C4-2B (cell line): ENCODE measurements at regions not wholly inside any gene's neighbourhood (a gene's known extent, or its start where the extent isn't known, plus 50 kb on each side); places are given as distances from the start of the nearest gene placed in this dataset.
A peak's percentile ranks its signal among the peaks of the same experiment; 100 is the strongest.

Experiments
- H3K27ac ChIP-seq: fragments of 450-650 bp; 2 replicates; pipeline ENCODE4 v1.5.1; 2017
- ZFX ChIP-seq: fragments of 450-650 bp; IDR thresholded peaks from 2 replicates; pipeline ENCODE4 v1.6.1; 2017
- TF ChIP-seq, protein P1 (sequence below): fragments of 450-650 bp; conservative IDR thresholded peaks from 2 replicates; pipeline ENCODE4 v1.5.1; 2017; ENCODE audit warnings: mild to moderate bottlenecking

DNA sequence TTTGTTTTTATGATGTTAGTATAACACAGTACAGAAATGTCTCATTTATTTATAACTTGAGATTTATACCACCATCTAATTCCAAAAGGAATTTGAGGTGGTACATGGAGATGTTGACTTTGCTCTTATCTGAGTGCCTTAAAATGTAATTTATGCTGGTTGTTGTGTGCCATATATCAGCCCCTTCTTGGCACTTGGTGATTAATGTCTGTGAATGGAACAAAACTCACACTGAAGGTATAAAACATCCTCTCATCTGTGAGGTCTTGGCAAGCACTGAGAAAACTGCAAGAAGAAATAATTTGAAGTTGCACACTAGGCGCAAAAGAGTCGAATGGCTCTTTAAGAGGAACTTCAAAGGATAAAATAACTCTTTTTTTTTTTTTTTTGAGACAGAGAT lies 240.4 kb downstream of the B3GLCT start:
- H3K27ac ChIP-seq = no peak overlapping the region
- TF ChIP-seq, protein P1, sequence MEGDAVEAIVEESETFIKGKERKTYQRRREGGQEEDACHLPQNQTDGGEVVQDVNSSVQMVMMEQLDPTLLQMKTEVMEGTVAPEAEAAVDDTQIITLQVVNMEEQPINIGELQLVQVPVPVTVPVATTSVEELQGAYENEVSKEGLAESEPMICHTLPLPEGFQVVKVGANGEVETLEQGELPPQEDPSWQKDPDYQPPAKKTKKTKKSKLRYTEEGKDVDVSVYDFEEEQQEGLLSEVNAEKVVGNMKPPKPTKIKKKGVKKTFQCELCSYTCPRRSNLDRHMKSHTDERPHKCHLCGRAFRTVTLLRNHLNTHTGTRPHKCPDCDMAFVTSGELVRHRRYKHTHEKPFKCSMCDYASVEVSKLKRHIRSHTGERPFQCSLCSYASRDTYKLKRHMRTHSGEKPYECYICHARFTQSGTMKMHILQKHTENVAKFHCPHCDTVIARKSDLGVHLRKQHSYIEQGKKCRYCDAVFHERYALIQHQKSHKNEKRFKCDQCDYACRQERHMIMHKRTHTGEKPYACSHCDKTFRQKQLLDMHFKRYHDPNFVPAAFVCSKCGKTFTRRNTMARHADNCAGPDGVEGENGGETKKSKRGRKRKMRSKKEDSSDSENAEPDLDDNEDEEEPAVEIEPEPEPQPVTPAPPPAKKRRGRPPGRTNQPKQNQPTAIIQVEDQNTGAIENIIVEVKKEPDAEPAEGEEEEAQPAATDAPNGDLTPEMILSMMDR = no peak
- TF ChIP-seq ZFX = no peak

DNA sequence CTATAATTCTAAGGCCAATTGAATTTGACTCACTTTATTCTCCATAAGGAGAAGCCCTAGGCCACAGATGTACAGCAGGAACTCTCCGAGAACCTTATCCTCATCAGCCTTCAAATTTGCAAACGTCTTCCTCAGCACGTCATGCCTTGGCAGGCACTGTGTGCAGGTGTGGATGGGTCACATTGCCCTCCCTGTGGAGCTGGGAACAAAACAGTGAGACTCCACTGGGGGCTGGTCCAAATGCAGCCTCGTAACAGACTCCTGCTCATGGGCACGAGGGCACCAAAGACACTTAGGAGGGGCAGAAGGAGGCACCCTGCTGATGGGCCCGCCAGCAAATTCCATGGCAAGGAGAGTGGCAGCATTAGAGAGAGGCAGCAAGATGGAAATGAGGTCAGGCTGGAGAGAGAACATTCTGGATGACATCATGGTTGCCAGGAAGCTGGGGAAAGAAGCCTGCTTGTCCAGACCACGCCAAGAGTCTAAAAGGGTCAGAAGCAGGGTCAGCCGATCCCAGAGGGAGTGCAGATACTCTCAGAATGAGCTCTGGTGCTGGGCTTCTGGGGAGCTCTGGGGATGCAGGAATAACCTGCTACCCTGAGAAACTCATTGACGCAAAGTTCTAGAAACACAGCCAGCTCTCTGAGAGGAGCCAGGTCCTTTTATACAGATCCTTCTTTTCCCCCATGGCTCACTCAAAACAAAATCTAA lies 242.2 kb downstream of the B3GLCT start:
- H3K27ac ChIP-seq = no peak overlapping the region
- TF ChIP-seq, protein P1 = no peak

DNA sequence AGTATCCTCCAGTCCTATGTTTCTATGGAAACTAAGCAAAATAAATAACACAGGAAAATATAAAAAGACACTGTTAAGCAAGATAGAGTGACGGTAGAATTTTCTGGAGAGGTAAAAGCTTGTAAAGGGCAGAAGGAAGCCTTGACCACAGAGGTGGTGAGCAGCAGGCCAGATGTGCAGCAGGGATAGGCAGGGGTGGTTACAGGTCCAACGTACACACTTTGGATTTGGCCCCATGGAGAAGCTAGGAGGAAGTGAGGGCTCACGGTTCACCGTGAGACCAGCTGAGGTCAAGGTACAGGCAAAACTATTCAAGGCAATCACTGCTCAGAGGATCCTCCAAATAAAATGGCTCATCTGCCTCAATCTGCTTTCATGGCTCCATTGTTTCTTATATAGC lies 242.8 kb downstream of the B3GLCT start:
- H3K27ac ChIP-seq = no peak overlapping the region
- TF ChIP-seq, protein P1 = no peak
- TF ChIP-seq ZFX = no peak

DNA sequence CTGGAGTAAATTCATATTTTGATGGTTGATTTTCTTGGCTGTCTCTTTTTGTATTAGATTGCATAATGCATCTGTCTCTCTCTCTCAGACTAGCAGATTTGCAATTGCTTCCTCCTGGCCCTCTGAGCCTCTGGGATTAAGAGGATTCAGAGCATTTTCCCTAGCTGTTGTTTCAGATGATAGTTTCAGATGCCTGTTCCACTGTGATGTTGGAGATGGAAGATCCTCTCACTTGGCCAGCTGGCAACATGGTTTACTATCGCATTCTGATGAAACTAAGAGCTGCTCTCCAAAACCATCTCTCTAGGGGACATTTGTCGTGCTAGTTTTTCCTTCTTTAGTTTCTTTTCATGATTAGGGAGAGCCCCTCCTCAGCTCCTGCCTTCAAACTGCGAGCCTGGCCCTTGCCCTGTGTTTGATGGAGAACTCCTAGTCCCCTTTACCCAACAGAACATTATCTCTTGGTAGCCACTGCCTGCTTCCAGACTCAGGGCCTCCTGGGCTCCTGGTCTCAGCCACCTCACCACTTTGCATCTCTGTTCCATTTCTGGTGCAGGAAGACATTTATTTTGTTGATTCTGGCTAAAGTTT lies 244.6 kb downstream of the B3GLCT start:
- H3K27ac ChIP-seq = no peak overlapping the region
- TF ChIP-seq ZFX = no peak; the same call in 1 of the 2 replicates
- TF ChIP-seq, protein P1 = no peak

DNA sequence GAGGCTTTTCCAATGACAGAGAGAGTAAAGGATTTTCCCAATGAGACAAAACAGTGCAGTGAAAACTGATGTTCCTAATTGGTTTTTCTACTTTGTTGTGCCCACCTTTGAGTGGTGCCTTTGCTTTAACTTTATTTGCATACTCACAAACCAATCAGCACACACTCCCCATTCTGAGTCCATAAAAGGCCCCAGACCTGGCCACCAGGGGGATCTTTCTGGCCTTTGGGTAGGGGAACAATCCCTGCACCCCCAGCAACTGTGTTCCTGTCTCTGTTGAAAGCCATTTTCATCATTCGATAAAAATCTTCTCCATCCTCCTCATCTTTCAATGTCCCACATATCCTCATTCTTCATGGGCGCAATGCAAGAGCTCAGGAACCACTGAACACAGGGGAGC lies 252.8 kb downstream of the B3GLCT start:
- H3K27ac ChIP-seq = no peak overlapping the region
- TF ChIP-seq ZFX = no peak
- TF ChIP-seq, protein P1 = peak; percentile 35

DNA sequence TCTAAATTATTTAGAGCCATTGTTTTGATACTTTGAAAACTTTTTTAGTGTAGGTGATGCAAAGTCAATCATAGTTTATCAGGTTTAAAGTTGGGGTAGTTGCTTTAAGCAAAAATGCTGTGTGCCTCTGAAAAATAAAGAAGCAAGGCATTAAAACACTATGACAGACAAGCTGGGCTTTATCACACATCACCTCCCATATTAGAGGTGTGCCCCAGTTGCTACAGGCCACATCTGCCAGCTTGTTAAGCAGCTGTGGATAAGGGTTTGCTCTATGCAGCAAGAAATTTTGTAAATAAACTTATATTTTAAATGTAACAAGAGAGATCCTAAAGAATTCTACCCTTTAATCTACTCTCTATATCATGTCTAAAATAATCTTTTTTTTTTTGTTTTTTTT lies 255.8 kb downstream of the B3GLCT start:
- TF ChIP-seq ZFX = no peak
- TF ChIP-seq, protein P1 = no peak
- H3K27ac ChIP-seq = no peak overlapping the region

DNA sequence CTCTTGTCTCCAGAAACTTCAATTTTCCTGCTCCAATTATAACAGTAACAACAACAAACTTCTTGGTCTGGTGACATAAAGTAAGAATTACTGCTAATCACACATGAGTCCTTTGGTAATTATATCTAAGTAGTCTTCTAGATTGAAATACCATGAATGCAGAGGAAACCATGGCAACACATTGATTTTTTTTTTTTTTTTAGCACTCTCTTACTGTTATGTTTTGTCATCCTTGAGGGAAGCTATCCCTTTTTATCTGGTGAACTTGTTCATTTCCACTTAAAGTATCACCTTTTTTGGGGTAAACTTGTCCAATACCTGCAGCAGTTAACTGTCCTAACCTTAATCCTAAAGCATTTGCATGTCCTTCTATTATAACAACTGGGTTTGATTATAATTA lies 256.3 kb downstream of the B3GLCT start:
- no peak for TF ChIP-seq ZFX
- TF ChIP-seq, protein P1 = no peak

More for the DNA sequence above, 256.3 kb downstream of the B3GLCT start:
- no peak overlapping the region for H3K27ac ChIP-seq
